Fibroblast of lung (primary cell): ENCODE measurements at regions not wholly inside any gene's neighbourhood (a gene's known extent, or its start where the extent isn't known, plus 50 kb on each side); places are given as distances from the start of the nearest gene placed in this dataset.

Source experiments
- EZH2 ChIP-seq: IDR thresholded peaks from 2 replicates; pipeline ENCODE4 v1.5.1; 2012; ENCODE audit warnings: low read length, control low read depth, mild to moderate bottlenecking; ENCODE audit errors: missing control alignments
- TF ChIP-seq, protein P1 (sequence below), 2 donors: IDR thresholded peaks in 1 of 2; conservative IDR thresholded peaks in 1 of 2; 1 replicate in 1 of 2; 2 replicates in 1 of 2; pipeline ENCODE4 v1.5.1; 2011 to 2012; ENCODE audit warnings: low read length in 2 of 2, control low read depth in 1 of 2, inconsistent platforms in 1 of 2, low read depth in 1 of 2, mild to moderate bottlenecking in 1 of 2

DNA sequence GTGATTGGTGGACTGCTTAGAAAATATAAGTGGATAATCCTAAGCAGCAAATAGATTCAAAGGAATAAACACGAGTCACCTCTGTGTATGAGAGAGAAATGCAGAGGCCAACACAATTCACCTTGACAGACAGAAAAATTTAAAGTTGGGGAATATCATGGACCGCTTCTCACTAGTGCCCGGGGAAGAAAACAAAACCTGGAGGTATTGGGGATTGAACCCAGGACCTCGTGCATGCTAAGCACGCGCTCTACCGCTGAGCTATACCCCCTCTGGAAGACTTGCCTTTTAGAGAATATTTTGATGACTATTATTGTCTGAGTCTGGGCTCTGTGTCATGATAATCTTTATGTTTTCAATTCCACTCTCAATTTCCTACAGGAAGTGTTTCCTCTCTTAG lies 111.9 kb downstream of the TRIM27 start:
- TF ChIP-seq, protein P1, sequence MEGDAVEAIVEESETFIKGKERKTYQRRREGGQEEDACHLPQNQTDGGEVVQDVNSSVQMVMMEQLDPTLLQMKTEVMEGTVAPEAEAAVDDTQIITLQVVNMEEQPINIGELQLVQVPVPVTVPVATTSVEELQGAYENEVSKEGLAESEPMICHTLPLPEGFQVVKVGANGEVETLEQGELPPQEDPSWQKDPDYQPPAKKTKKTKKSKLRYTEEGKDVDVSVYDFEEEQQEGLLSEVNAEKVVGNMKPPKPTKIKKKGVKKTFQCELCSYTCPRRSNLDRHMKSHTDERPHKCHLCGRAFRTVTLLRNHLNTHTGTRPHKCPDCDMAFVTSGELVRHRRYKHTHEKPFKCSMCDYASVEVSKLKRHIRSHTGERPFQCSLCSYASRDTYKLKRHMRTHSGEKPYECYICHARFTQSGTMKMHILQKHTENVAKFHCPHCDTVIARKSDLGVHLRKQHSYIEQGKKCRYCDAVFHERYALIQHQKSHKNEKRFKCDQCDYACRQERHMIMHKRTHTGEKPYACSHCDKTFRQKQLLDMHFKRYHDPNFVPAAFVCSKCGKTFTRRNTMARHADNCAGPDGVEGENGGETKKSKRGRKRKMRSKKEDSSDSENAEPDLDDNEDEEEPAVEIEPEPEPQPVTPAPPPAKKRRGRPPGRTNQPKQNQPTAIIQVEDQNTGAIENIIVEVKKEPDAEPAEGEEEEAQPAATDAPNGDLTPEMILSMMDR (conservative IDR thresholded peaks at IDR 0.05 in 1 of 2, IDR thresholded peaks at IDR 0.05 in 1 of 2; ENCODE audit: low read depth in 1 of 2, low read length in 2 of 2), result no peak
- peak; percentile 43 for TF ChIP-seq EZH2
